Hepatocyte (in vitro differentiated cells): ENCODE measurements at regions not wholly inside any gene's neighbourhood (a gene's known extent, or its start where the extent isn't known, plus 50 kb on each side); places are given as distances from the start of the nearest gene placed in this dataset.

Source experiments
- CTCF ChIP-seq: fragments of 200-600 bp; sonication (generic); IDR thresholded peaks from 2 replicates; pipeline ENCODE4 v1.5.1; 2016; ENCODE audit warnings: antibody characterized with exemption, mild to moderate bottlenecking; ENCODE audit not compliant: poor library complexity
- EZH2phosphoT487 ChIP-seq: fragments of 200-600 bp; sonication (generic); IDR thresholded peaks from one replicate; pipeline ENCODE4 v1.6.1; 2018; ENCODE audit warnings: antibody characterized with exemption, mild to moderate bottlenecking, low read depth, moderate library complexity; ENCODE audit not compliant: unreplicated experiment, severe bottlenecking

- no peak for TF ChIP-seq CTCF
- no peak for TF ChIP-seq EZH2phosphoT487
Observed at GRCh38 chr2:105536175-105536574, 137.3 kb upstream of the FHL2 start.
